AG04450 (cell line): ENCODE measurements at regions not wholly inside any gene's neighbourhood (a gene's known extent, or its start where the extent isn't known, plus 50 kb on each side); places are given as distances from the start of the nearest gene placed in this dataset.

Experiments
- CTCF ChIA-PET: fragments of 300-600, 350-600 bp; formaldehyde crosslinking; extraction: SDS; loops from one replicate; lab custom pipeline; 2022; ENCODE audit warnings: antibody characterized with exemption, inconsistent platforms; lab: Charles Lee
- POLR2A ChIA-PET: fragments of 350-600 bp; formaldehyde crosslinking; extraction: SDS; loops from one replicate; lab custom pipeline; 2021; ENCODE audit warnings: antibody characterized with exemption, inconsistent platforms; lab: Yijun Ruan, JAX
- DNase-seq: peaks from one replicate; pipeline ENCODE4 v3.0.0-alpha.2; 2011; ENCODE audit warnings: low read depth, low spot score
- H3K27ac ChIP-seq: one replicate; pipeline ENCODE4 v1.5.1; 2012; ENCODE audit warnings: low read depth, low read length, control low read depth
- H3K27me3 ChIP-seq: one replicate; pipeline ENCODE4 v1.6.0; 2012; ENCODE audit warnings: low read length; ENCODE audit not compliant: control insufficient read depth, insufficient read depth
- H3K4me3 ChIP-seq: 2 replicates; pipeline ENCODE4 v1.5.1; 2011; ENCODE audit warnings: mild to moderate bottlenecking, low read depth, low read length, control low read depth
- H3K9me3 ChIP-seq: 2 replicates; pipeline ENCODE4 v1.5.1; 2012; ENCODE audit warnings: low read length; ENCODE audit not compliant: control insufficient read depth, insufficient read depth
- CTCF ChIP-seq: IDR thresholded peaks from 2 replicates; pipeline ENCODE4 v1.5.1; 2011; ENCODE audit warnings: low read depth, low read length, control low read depth, inconsistent platforms

- POLR2A ChIA-PET = no interaction called here
- TF ChIP-seq CTCF = no peak
- Histone ChIP-seq H3K9me3 (no peaks in the 10 kb centered on the region), H3K27ac (no peak overlapping the region), H3K4me3 (no peak overlapping the region), H3K27me3 (no peaks in the 10 kb centered on the region)
- no peak for DNase-seq
- CTCF ChIA-PET = no interaction called here
Observed at GRCh38 chr3:13135251-13135810, 62.1 kb upstream of the IQSEC1 start.

- TF ChIP-seq CTCF = no peak
- Histone ChIP-seq H3K4me3 (no peak overlapping the region), H3K27me3 (no peaks in the 10 kb centered on the region), H3K9me3 (no peaks in the 10 kb centered on the region), H3K27ac (no peak overlapping the region)
- ChIA-PET CTCF (no interaction called here), POLR2A (no interaction called here)
- no peak for DNase-seq
Observed at GRCh38 chr3:13134879-13135206, 61.6 kb upstream of the IQSEC1 start.

- POLR2A ChIA-PET = no interaction called here
- CTCF ChIA-PET = no interaction called here
- no peaks in the 10 kb centered on the region for H3K9me3 ChIP-seq
- no peak for TF ChIP-seq CTCF
- H3K4me3 ChIP-seq = no peak overlapping the region
- DNase-seq = no peak
- no peaks in the 10 kb centered on the region for H3K27me3 ChIP-seq
- H3K27ac ChIP-seq = no peak overlapping the region
Observed at GRCh38 chr3:13134166-13134878, 61.1 kb upstream of the IQSEC1 start.

- no peak for TF ChIP-seq CTCF
- CTCF ChIA-PET = no interaction called here
- Histone ChIP-seq H3K27me3 (no peaks in the 10 kb centered on the region), H3K4me3 (no peak overlapping the region), H3K27ac (no peak overlapping the region), H3K9me3 (no peaks in the 10 kb centered on the region)
- POLR2A ChIA-PET = no interaction called here
- no peak for DNase-seq
Observed at GRCh38 chr3:13133471-13133981, 60.3 kb upstream of the IQSEC1 start.

GRCh38 chr3:13132731-13133410, 59.6 kb upstream of the IQSEC1 start:
- Histone ChIP-seq H3K9me3 (no peaks in the 10 kb centered on the region), H3K27me3 (no peaks in the 10 kb centered on the region), H3K27ac (no peak overlapping the region), H3K4me3 (no peak overlapping the region)
- TF ChIP-seq CTCF = no peak
- ChIA-PET CTCF (no interaction called here), POLR2A (no interaction called here)
- DNase-seq = no peak
